Fibroblast of skin of back (primary cell): ENCODE measurements at regions not wholly inside any gene's neighbourhood (a gene's known extent, or its start where the extent isn't known, plus 50 kb on each side); places are given as distances from the start of the nearest gene placed in this dataset.

Source experiments
- DNase-seq: peaks from one replicate; pipeline ENCODE4 v3.0.0-alpha.2; 2013

- DNase-seq: no peak
Measured at GRCh38 chr11:114811971-114812370, 133.6 kb downstream of the NXPE2 start.

DNA sequence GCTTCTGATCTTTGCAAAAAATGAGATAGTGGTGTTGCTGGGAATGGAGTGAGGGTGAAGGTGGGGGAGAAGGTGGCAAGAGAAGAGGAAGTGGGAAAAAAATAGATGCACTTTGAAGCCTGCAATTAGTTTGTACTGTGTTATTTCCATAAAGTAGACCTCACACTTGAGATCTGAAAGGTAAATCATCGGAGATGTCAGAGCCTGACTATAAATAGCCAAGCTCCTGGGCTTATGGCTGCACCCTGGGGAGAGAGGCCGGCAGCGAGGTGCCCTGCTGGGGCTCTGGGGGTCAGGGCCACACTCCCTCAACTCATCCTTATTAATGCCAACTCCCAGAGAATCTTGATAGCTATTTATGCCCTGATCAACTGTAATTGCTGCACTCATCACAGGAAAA, 134.4 kb downstream of the NXPE2 start:
- DNase-seq: no peak

DNA sequence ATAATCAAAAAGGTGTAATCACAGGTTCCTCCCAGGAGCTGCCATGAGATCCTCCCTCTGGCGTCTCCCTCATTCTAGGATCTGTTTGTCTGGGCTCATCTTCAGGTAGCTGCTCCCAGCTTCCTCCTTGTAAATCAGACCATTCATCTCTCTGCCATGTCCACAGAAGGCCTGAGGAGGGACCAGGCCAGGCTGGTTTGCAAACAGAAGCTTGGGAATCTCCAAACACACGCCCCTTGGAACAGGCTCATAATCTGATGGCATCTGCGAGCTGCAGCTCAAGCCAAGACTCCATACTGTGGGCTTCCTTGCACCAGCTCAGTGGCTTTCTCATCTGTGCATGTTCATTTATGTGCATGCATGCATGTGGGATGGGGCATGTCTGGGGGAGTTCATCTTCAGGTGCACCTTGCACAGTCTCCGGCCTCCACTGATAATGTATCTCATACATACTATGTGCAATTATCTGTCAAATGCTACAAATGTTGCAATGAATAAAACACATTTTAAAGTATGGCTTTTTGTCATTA, 134.9 kb downstream of the NXPE2 start:
- no peak for DNase-seq

DNA sequence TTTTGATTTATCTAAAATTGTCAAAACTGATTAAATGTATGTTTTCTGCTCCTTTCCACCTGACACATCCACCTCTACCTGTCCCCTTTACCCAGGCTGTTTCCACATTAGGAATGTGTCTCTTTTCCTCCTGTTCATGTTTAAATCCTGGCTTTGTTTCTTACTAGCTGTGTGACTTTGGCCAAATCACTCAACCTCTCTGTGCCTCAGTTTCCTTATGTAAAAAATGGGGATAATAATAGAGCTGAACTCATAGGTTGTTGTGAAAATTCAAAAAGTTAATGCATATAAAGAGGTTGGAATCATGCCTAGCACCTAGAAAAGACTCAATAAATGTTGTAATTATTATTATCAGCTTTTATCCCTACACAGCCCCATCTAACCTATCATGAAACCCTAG, 136.8 kb downstream of the NXPE2 start:
- DNase-seq: no peak

GRCh38 chr11:114815761-114816160, 137.4 kb downstream of the NXPE2 start:
- DNase-seq: no peak

DNA sequence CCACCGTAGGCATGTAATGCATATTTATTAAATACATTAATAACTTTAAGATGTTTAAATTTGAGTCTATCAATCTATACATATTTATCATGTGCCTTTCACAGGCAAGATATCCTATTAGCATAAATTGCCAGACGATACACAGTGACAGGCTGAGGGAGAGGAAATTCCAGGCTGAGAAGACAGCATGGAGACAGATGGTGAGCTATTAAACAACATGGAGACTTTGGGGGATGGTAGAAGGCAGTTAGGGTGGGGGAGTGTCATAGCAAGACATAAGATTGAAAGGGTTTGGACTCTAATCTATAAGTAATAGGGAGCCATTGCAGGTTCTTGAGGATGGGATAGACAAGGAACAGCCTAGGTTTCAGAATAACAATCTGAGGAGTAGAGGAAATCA, 138.5 kb downstream of the NXPE2 start:
- DNase-seq: no peak

GRCh38 chr11:114818382-114818781, 140.1 kb downstream of the NXPE2 start:
- DNase-seq: no peak

DNA sequence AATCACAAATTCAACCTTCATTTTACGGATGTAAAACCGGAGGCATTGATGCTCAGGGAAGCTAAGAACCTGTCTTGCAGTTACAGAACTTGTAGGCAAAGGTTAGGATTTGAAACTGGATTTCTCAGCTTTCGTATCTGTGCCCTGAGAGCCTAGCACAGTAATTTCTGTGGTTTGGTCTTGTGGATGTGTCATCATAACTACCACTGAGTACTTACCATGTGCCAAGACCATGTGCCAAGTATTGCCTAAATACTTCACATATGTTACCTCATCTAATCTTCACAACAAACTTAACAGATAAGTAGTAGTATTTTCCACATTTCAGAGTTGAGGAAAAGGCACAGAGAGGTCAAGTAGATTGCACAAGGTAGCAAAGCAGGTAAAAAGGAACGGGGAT, 140.7 kb downstream of the NXPE2 start:
- DNase-seq: no peak

DNA sequence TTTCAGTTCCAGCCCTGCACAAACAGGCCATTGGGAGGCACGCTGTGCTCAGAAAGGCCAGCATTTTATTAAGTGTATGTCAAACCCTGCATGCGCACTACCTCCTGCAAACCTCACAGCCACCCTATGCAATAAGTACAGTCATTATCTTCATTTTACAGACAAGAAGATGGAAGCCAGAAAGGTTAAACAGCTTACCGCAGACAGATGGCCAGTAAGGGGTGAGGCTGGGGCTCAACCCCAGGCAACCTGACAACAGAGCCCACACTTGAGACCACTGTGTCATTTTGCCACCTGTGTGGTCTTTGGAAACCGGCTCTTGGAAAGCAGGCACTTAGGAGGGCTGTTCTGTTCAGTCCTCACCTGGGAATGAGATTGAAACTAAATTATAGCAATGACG, 142.3 kb downstream of the NXPE2 start:
- no peak for DNase-seq

DNA sequence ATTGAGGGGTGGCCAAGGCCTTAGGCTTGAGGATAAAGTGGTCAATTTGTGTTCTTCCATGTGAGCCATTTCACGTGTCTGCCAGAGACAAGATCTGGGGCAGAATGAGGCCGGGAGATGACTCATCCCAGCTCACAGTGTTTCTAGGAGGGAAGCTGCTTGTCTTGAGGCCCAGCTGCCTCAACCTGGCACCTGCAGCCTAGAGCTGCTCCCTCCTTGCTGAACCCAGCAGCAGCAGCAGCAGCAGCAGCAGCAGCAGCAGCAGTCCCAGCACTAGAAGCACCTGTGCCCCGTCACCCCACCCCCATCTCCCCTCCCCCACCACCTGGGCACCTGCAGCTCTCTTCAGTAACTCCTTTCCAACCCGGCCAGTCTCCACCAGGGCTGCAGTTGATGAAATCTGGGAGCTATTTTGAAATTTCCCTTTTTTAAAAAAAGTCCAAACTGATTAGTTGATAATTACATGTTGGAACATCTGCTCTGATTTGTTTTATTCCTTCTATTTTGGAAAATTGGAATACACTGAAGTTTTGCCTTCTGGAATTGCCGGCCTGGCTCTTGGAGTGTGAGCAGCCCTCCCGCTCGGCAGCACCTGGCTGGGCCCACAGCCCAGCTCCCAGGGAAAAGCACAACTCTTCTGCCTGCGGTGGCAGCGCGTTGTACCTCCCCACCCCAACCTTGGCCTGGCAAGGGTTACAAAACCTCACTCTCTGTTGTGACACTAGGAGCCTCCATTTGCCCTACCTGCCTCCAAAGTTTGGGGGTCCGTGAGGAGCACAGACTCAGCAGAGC, 143.5 kb downstream of the NXPE2 start:
- DNase-seq: no peak

GRCh38 chr11:114826910-114827442, 148.6 kb downstream of the NXPE2 start:
- DNase-seq: no peak

GRCh38 chr11:114827736-114828135, 149.4 kb downstream of the NXPE2 start:
- DNase-seq: no peak

GRCh38 chr11:114832532-114833125, 154.3 kb downstream of the NXPE2 start:
- no peak for DNase-seq

- DNase-seq: no peak
Measured at GRCh38 chr11:114836161-114836560, 157.8 kb downstream of the NXPE2 start.

DNA sequence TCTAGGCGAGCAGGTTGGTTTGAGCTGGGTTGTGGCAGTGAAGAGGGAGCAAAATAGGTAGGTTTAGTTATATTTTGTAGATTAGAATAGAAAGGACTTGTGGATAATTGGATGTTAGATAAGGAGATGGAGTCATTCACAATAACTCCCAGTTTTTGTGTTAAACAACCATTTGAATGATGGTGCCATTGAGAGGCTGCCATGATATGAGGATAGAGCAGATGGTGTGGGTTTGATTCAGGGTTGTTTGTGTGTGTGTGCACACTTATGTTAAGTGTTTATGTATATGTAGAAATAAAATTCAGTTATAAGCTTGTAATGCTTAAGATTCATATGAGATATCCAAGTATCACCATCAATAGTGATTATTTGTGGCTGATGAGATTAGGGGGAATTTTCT, 166.6 kb downstream of the NXPE2 start:
- DNase-seq: no peak

- no peak for DNase-seq
Measured at GRCh38 chr11:114845766-114846415, 167.6 kb downstream of the NXPE2 start.

DNA sequence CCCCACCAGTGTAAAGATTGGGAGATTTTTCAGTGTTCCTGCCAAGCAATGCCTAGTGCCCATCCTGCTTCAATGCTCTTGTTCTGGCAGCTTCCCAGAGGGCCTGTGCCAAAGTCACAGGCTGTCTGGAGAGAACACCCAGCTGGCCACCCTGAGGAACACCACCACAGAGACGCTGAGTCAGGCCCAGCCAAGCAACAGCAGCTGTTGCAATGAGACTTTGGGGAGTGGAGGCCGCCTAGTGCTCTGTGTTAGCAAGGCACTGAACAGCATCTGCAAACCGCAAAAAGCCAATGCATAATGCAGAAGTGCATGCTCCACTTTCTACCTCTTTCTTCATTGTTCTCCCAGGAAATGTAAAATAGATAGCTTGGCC, 168.1 kb downstream of the NXPE2 start:
- no peak for DNase-seq

GRCh38 chr11:114847306-114847975, 169.1 kb downstream of the NXPE2 start:
- DNase-seq: no peak

DNA sequence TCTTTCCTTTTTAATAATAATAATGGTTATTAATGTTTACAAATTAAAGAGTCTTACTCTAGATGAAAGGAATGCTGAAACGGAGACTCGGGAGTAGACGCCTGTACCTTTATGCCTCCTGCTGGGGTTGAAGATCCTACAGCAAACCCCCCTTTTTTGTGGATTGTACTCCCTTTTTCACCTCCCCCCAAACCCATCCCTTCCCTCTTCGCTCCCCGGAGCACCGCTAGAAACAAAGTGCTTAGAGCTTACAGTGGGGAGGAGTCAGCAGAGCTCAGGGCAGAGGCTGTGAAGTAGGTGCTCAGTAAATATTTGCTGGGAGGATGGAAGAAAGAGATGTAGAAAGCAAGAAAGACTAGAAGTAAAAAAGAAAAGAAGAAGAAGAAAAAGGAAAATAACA, 169.7 kb downstream of the NXPE2 start:
- DNase-seq: no peak

DNA sequence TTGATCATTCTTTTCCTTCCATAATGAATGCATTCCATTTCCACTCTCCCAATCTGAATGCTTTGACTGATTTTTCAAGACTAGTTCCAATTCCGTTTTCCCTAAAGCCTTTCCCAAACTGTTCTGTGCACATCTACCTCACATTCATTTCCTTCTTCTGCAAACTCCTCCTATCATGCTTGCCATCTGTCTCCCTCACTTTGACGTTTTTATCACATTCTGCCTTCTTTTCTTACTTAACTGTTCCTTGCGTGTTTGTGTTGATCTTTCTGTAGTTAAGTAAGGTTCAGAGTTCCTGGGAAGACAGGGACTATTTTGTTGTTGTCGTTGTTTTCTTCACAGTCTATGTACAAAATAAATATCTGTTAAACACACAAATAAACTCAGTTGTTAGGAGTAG, 179.0 kb downstream of the NXPE2 start:
- no peak for DNase-seq

- DNase-seq: no peak
Measured at GRCh38 chr11:114864896-114865295, 186.6 kb downstream of the NXPE2 start.

DNA sequence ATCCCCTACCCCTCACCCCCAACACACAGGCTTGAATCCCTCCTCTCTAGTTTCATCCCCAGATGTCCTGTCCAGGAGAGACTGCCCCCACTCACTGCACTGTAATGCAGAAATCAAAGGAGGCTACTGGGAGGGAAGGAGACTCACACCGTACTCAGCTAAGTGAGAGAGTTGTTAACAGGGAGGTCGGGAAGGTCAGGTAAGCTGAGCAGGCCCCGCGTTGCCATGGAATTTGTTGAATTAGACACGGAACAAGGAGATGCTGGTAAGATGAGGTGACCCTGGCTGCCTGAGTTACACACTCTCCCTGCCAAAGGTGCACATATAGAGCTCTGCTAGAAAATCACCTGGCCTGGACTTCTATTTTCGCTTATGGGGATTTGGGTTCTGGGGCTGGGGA, 197.9 kb downstream of the NXPE2 start:
- DNase-seq: no peak

- no peak for DNase-seq
Measured at GRCh38 chr11:114877976-114878375, 199.6 kb downstream of the NXPE2 start.
